Gastroesophageal sphincter (tissue), 2 donors: ENCODE measurements at regions not wholly inside any gene's neighbourhood (a gene's known extent, or its start where the extent isn't known, plus 50 kb on each side); places are given as distances from the start of the nearest gene placed in this dataset.

Experiments
- POLR2A ChIP-seq, 2 donors: fragments of 450-650 bp; IDR thresholded peaks; one replicate each; pipeline ENCODE4 v1.6.1; 2017; ENCODE audit warnings: antibody characterized with exemption in 2 of 2, mild to moderate bottlenecking in 2 of 2, moderate library complexity in 1 of 2
- POLR2AphosphoS5 ChIP-seq: sonication (generic); formaldehyde crosslinking; IDR thresholded peaks from one replicate; pipeline ENCODE4 v1.6.1; 2017; ENCODE audit warnings: antibody characterized with exemption

- TF ChIP-seq POLR2AphosphoS5: no peak
- TF ChIP-seq POLR2A (IDR thresholded peaks at IDR 0.05): no peak
Measured at GRCh38 chr10:129004398-129004797, 462.6 kb upstream of the MGMT start.
